Neural crest cell (in vitro differentiated cells): ENCODE measurements at regions not wholly inside any gene's neighbourhood (a gene's known extent, or its start where the extent isn't known, plus 50 kb on each side); places are given as distances from the start of the nearest gene placed in this dataset.
"Not testable (repeated sequence)": the region's sequence is repeated elsewhere in the genome, so short reads cannot be mapped to it uniquely, and the experiment has no call there.

Experiments
- DNase-seq: peaks from one replicate; pipeline ENCODE4 v3.0.0; 2021; ENCODE audit warnings: low read depth, mixed read lengths, low spot score
- H3K27ac Mint-ChIP-seq: one replicate; pipeline ENCODE4 v1.8.0; 2021; ENCODE audit warnings: mild to moderate bottlenecking, mixed read lengths; ENCODE audit not compliant: unreplicated experiment
- H3K27me3 Mint-ChIP-seq: 2 replicates; pipeline ENCODE4 v1.8.0; 2021; ENCODE audit warnings: low read depth, mild to moderate bottlenecking, mixed read lengths
- H3K36me3 Mint-ChIP-seq: 2 replicates; pipeline ENCODE4 v1.8.0; 2021; ENCODE audit warnings: low read depth, mild to moderate bottlenecking, mixed read lengths
- H3K4me1 Mint-ChIP-seq: 2 replicates; pipeline ENCODE4 v1.8.0; 2021; ENCODE audit warnings: mixed read lengths
- H3K4me3 Mint-ChIP-seq: one replicate; pipeline ENCODE4 v1.8.0; 2021; ENCODE audit warnings: mild to moderate bottlenecking, mixed read lengths
- H3K9me3 Mint-ChIP-seq: 2 replicates; pipeline ENCODE4 v1.8.0; 2021; ENCODE audit warnings: mixed read lengths
- TF ChIP-seq, protein P1 (sequence below): fragments of 200-600 bp; sonication (generic); conservative IDR thresholded peaks from 2 replicates; pipeline ENCODE4 v1.5.0; 2021; ENCODE audit warnings: antibody characterized with exemption, mild to moderate bottlenecking

DNA sequence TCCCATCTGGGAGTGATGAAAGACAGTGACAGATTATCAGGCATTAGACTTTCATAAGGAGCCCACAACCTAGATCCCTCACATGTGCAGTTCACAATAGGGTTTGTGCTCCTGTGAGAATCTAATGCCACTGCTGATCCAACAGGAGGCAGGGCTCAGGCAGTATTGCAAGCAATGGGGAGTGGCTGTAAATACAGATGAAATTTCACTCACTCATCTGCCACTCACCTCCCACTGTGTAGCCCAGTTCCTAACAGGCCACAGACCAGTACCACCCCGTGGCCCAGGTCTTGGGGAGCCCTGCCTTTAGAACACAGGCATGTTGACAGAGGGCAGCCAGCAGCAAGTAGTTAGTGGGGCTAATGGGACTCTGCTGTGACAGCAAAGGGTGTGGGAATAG is 137.3 kb upstream of the NANOS1 start:
- peaks cover 4% of the 10 kb centered on the region for H3K36me3 Mint-ChIP-seq
- DNase-seq: no peak
- peaks cover 13% of the 10 kb centered on the region for H3K9me3 Mint-ChIP-seq
- H3K27me3 Mint-ChIP-seq: peaks cover 24% of the 10 kb centered on the region
- H3K27ac Mint-ChIP-seq: no peak overlapping the region
- no peaks in the 10 kb centered on the region for H3K4me1 Mint-ChIP-seq
- TF ChIP-seq, protein P1, sequence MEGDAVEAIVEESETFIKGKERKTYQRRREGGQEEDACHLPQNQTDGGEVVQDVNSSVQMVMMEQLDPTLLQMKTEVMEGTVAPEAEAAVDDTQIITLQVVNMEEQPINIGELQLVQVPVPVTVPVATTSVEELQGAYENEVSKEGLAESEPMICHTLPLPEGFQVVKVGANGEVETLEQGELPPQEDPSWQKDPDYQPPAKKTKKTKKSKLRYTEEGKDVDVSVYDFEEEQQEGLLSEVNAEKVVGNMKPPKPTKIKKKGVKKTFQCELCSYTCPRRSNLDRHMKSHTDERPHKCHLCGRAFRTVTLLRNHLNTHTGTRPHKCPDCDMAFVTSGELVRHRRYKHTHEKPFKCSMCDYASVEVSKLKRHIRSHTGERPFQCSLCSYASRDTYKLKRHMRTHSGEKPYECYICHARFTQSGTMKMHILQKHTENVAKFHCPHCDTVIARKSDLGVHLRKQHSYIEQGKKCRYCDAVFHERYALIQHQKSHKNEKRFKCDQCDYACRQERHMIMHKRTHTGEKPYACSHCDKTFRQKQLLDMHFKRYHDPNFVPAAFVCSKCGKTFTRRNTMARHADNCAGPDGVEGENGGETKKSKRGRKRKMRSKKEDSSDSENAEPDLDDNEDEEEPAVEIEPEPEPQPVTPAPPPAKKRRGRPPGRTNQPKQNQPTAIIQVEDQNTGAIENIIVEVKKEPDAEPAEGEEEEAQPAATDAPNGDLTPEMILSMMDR: no peak
- no peak overlapping the region for H3K4me3 Mint-ChIP-seq

DNA sequence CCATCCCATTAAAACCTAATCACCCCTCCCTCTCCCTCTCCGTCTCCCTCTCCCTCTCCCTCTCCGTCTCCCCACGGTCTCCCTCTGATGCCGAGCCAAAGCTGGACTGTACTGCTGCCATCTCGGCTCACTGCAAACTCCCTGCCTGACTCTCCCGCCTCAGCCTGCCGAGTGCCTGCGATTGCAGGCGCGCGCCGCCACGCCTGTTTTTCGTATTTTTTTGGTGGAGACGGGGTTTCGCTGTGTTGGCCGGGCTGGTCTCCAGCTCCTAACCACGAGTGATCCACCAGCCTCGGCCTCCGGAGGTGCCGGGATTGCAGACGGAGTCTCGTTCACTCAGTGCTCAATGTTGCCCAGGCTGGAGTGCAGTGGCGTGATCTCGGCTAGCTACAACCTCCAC is 134.6 kb upstream of the NANOS1 start:
- H3K36me3 Mint-ChIP-seq, H3K4me1 Mint-ChIP-seq, H3K27me3 Mint-ChIP-seq, H3K4me3 Mint-ChIP-seq, DNase-seq, H3K27ac Mint-ChIP-seq, H3K9me3 Mint-ChIP-seq: not testable (repeated sequence)

DNA sequence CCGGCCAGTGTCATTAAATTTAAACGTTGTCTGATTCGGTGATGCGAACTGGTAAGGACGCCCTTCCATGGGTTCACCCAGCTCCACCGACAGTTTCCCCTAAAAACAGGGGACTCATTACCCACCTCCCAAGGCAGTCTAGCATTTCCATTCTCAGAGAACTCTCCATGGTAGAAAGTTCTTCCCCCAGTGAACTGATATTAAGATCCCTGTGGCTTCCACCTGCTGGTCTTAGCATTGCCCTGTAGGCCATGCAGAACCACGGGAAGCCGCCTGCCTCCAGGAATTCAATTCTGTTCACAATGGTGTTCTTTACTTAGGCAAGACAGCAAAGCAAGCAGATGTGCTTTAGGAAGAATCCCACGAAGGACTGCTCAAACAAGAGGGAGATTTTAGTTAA is 128.9 kb upstream of the NANOS1 start:
- TF ChIP-seq, protein P1: no peak
- no peak overlapping the region for H3K4me3 Mint-ChIP-seq
- H3K9me3 Mint-ChIP-seq: no peaks in the 10 kb centered on the region
- no peaks in the 10 kb centered on the region for H3K27me3 Mint-ChIP-seq
- peaks cover 9% of the 10 kb centered on the region for H3K4me1 Mint-ChIP-seq
- no peak overlapping the region for H3K27ac Mint-ChIP-seq
- no peaks in the 10 kb centered on the region for H3K36me3 Mint-ChIP-seq
- DNase-seq: no peak

DNA sequence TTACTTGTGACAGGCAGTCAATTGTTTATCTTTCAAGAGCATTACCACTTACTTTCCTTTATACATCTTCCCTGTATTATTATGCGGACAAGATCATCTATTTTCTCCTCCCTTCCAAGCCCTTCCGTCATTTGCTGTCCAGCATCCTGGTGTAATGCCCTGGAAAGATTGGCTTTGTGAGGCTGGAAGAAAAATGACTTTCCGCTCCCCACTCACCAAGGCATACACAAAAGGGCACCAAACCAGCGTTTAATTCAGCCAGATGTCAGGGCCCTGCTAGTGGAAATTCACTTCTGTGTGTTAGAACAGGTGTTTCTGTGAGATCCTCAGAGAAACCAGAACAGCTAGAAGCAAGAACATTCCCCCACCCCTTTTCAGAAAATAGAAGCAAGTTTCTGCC is 128.1 kb upstream of the NANOS1 start:
- no peak for DNase-seq
- H3K4me1 Mint-ChIP-seq: peaks cover 9% of the 10 kb centered on the region
- H3K27ac Mint-ChIP-seq: no peak overlapping the region
- no peak overlapping the region for H3K4me3 Mint-ChIP-seq
- TF ChIP-seq, protein P1: no peak
- no peaks in the 10 kb centered on the region for H3K9me3 Mint-ChIP-seq
- H3K27me3 Mint-ChIP-seq: no peaks in the 10 kb centered on the region
- no peaks in the 10 kb centered on the region for H3K36me3 Mint-ChIP-seq

DNA sequence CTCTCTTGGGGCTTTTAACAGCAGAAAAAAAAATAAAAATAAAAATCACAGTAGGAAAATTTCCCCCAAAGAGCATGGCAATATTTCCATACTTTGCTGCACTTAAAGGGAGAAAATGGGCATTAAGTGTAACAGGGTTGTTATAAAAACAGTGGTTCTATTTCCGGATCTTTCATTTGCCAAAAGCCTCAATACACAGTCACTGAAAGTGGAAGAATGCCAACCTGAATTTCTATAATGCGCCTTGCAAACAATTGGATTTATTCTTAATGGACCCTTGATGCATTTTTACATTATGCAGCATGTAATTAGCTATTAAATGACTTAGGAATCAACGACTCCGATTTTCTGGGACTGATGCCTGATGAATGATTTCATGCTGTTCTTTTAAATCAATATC is 127.6 kb upstream of the NANOS1 start:
- H3K9me3 Mint-ChIP-seq: no peaks in the 10 kb centered on the region
- no peak overlapping the region for H3K4me3 Mint-ChIP-seq
- H3K4me1 Mint-ChIP-seq: peaks cover 9% of the 10 kb centered on the region
- no peaks in the 10 kb centered on the region for H3K27me3 Mint-ChIP-seq
- no peak for DNase-seq
- TF ChIP-seq, protein P1: no peak
- no peak overlapping the region for H3K27ac Mint-ChIP-seq
- no peaks in the 10 kb centered on the region for H3K36me3 Mint-ChIP-seq

DNA sequence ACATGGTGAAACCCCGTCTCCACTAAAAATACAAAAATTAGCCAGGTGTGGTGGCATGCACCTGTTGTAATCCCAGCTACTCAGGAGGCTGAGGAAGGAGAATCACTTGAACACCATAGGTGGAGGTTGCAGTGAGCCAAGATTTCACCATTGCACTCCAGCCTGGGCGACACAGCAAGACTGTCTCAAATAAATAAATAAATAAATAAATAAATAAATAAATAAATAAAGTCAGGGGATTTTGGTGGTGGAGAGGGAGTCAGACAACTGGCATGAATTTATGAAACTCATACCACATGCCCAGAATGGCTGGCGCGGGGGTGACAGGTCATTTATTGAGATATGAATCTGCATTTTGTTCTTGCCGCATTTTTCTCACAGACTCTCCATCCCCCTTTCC is 126.9 kb upstream of the NANOS1 start:
- not testable (repeated sequence) for DNase-seq, H3K27ac Mint-ChIP-seq, H3K36me3 Mint-ChIP-seq, H3K4me3 Mint-ChIP-seq, H3K4me1 Mint-ChIP-seq, H3K27me3 Mint-ChIP-seq, H3K9me3 Mint-ChIP-seq

DNA sequence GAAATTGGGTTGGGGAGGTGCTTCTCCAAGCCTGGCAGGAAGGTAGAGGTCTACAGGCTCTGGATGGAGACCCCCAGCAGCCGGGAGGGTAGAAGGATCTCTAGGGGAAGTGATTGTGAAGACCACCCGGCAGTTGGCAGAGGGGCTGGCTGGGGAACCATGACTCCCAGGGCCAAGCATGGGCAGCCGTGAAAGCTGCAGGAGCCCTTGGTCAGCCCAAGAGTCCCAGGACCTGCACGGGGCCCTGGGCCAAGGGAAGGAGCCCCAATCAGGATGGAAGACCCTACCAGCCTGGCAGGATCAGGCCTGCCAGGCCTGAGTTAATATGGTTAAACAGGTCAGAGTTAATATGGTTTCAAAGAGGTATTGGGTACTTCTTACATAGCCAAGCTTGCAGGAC is 126.3 kb upstream of the NANOS1 start:
- no peak for DNase-seq
- no peaks in the 10 kb centered on the region for H3K9me3 Mint-ChIP-seq

More for the DNA sequence above, 126.3 kb upstream of the NANOS1 start:
- no peak overlapping the region for H3K27ac Mint-ChIP-seq
- H3K27me3 Mint-ChIP-seq: no peaks in the 10 kb centered on the region
- no peaks in the 10 kb centered on the region for H3K36me3 Mint-ChIP-seq
- TF ChIP-seq, protein P1: no peak
- peaks cover 9% of the 10 kb centered on the region for H3K4me1 Mint-ChIP-seq
- no peak overlapping the region for H3K4me3 Mint-ChIP-seq
